Cerebellar cortex (tissue), 1 donor: ENCODE measurements at regions not wholly inside any gene's neighbourhood (a gene's known extent, or its start where the extent isn't known, plus 50 kb on each side); places are given as distances from the start of the nearest gene placed in this dataset.

ENCODE experiments used
- DNase-seq: peaks from one replicate; pipeline ENCODE4 v3.0.0-alpha.2; 2015; ENCODE audit warnings: low spot score

GRCh38 chr1:228897901-228898300 is 162.6 kb downstream of the RHOU start:
- DNase-seq: no peak

GRCh38 chr1:228898582-228898992 is 163.3 kb downstream of the RHOU start:
- no peak for DNase-seq

GRCh38 chr1:228899421-228899956 is 164.2 kb downstream of the RHOU start:
- DNase-seq: no peak

- no peak for DNase-seq
These were observed 165.0 kb downstream of the RHOU start for GRCh38 chr1:228900099-228900885.

- DNase-seq: no peak
These were observed 165.7 kb downstream of the RHOU start for GRCh38 chr1:228900886-228901392.

- no peak for DNase-seq
These were observed 166.8 kb downstream of the RHOU start for GRCh38 chr1:228901936-228902681.

- DNase-seq: peak; percentile 0
These were observed 167.6 kb downstream of the RHOU start for GRCh38 chr1:228902781-228903433.

GRCh38 chr1:228903434-228904071 is 168.3 kb downstream of the RHOU start:
- no peak for DNase-seq

GRCh38 chr1:228904222-228904621 is 168.9 kb downstream of the RHOU start:
- DNase-seq: no peak

- DNase-seq: no peak
These were observed 170.4 kb downstream of the RHOU start for GRCh38 chr1:228905701-228906101.

GRCh38 chr1:228906223-228906860 is 171.1 kb downstream of the RHOU start:
- DNase-seq: no peak

GRCh38 chr1:228911225-228912210 is 176.2 kb downstream of the RHOU start:
- DNase-seq: no peak

- DNase-seq: no peak
These were observed 178.5 kb downstream of the RHOU start for GRCh38 chr1:228913626-228914414.

- DNase-seq: no peak
These were observed 179.4 kb downstream of the RHOU start for GRCh38 chr1:228914700-228915099.

GRCh38 chr1:228917342-228917741 is 182.1 kb downstream of the RHOU start:
- no peak for DNase-seq

- DNase-seq: no peak
These were observed 182.5 kb downstream of the RHOU start for GRCh38 chr1:228917755-228918154.

GRCh38 chr1:228918335-228918734 is 183.1 kb downstream of the RHOU start:
- DNase-seq: no peak

- DNase-seq: no peak
These were observed 184.6 kb downstream of the RHOU start for GRCh38 chr1:228919914-228920313.

- no peak for DNase-seq
These were observed 185.6 kb downstream of the RHOU start for GRCh38 chr1:228920831-228921230.
